Left renal pelvis (tissue), 4 donors: ENCODE measurements at regions not wholly inside any gene's neighbourhood (a gene's known extent, or its start where the extent isn't known, plus 50 kb on each side); places are given as distances from the start of the nearest gene placed in this dataset.
A peak's percentile ranks its signal among the peaks of the same experiment; 100 is the strongest.

Experiments used
- DNase-seq, 4 donors: peaks; one replicate each; pipeline ENCODE4 v3.0.0-alpha.2; 2013; ENCODE audit warnings: low read depth in 4 of 4, low spot score in 3 of 4

DNA sequence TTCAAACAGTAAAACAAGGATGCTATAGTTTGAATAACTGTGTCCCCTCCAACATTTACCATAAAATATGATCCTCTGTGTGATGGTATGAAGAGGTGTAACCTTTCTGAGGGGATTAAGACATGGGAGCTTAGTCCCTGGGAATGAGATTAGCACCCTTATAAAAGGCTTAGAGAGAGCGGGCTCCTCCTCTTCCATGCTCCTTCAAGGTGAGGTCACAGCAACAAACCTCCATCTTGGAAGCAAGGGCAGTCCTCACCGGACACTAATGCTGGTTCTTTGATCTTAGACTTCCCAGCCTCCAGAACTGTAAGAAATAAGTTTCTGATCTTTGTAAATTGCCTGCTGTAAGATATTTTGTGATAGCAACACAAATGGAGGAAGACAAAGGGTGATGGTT, 700.3 kb downstream of the TMEM182 start:
- DNase-seq: no peak

- no peak for DNase-seq
Observed at GRCh38 chr2:103462712-103463111, 700.9 kb downstream of the TMEM182 start.

- DNase-seq: no peak
Observed at GRCh38 chr2:103464831-103465230, 703.0 kb downstream of the TMEM182 start.

GRCh38 chr2:103469800-103470199, 708.0 kb downstream of the TMEM182 start:
- no peak for DNase-seq

- no peak for DNase-seq
Observed at GRCh38 chr2:103484906-103485305, 723.1 kb downstream of the TMEM182 start.

DNA sequence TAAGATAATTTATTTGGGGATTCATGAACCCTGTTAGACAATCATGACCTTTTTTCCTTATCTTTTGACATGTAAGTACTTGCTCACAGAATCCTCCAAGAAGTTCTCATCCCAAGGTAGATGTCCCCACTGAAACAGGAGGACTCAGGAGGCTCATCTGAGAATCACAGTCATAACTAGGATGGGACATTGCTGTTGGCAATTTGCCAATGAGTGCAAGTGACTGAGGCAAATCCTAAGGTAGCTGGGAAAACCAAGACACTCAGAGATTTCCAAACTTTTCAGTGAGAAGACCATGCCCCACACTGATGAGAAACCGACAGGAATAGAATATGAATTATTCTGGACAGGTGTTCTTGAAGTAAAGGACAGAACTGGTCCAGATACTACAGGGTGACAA, 735.0 kb downstream of the TMEM182 start:
- no peak for DNase-seq

- DNase-seq: no peak
Observed at GRCh38 chr2:103506812-103507211, 745.0 kb downstream of the TMEM182 start.

DNA sequence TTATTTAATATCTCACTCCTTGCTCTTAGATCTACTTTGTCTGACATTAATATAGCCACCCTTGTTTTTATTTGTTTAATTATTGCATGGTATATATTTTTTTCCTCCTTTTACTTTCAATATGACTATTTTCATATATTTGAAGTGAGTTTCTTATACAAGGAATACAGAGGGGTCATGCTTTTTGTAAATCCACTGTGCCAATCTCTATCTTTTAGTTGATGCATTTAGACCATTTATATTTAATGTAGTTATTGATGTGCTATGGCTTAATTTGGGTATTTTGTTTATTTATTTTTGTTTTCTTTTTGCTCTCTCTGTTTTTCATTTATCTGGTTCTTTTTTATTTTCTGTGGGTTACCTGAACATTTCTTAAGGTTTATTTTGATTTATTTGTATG, 750.6 kb downstream of the TMEM182 start:
- DNase-seq: no peak

DNA sequence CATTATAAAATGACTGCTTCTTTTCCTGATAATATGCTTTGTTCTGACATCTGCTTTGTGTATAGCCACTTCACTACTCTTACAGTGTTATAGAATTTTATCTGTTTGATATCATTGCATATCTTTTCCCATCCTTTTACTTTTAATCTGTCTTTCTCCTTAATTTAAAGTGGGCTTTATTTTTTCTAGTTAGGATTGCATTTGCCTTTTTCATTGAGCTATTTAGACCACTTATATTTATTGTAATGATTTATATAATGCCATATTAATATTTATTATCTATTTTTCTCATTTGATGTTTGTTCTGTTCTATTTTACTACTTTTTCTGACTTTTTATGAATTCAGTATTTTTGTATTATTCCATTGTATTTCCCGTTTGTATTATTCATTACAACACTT, 758.7 kb downstream of the TMEM182 start:
- no peak for DNase-seq

- DNase-seq: no peak
Observed at GRCh38 chr2:103525756-103526155, 763.9 kb downstream of the TMEM182 start.

- DNase-seq: no peak
Observed at GRCh38 chr2:103526757-103527156, 764.9 kb downstream of the TMEM182 start.

- no peak for DNase-seq
Observed at GRCh38 chr2:103527278-103527677, 765.4 kb downstream of the TMEM182 start.

- no peak for DNase-seq
Observed at GRCh38 chr2:103529798-103530502, 768.1 kb downstream of the TMEM182 start.

DNA sequence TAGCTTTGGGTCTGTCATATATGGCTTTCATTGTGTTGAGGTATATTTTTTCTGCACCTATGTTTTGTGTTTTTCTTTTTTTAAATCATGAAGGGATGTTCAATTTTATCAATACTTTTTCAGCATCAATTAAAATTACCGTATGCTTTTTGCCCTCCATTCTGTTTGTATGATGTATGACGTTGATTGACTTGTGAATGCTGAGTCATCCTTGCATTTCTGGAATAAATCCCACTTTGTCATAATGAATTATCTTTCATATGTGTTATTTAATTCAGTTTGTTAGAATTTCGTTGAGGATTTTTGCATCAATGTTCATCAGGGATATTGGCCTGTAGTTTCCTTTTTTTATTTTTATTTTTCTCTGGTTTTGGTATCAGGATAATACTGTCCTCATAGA, 790.9 kb downstream of the TMEM182 start:
- no peak for DNase-seq

DNA sequence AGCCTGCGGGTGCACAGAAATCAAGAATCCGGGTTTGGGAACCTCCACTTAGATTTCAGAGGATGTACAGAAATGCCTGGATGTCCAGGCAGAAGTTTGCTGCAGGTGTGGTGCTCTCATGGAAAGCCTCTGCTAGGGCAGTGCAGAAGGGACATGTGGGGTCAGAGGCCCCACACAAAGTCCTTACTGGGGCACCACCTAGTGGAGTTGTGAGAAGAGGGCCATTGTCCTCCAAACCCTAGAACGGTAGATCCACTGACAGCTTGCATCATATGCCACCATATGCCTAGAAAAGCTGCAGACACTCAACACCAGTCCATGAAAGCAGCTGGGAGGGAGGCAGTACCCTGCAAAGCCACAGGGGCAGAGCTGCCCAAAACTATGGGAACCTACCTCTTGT, 833.0 kb downstream of the TMEM182 start:
- no peak for DNase-seq

GRCh38 chr2:103605071-103605780, 843.4 kb downstream of the TMEM182 start:
- DNase-seq: no peak

GRCh38 chr2:103615611-103616105, 853.8 kb downstream of the TMEM182 start:
- DNase-seq: no peak

DNA sequence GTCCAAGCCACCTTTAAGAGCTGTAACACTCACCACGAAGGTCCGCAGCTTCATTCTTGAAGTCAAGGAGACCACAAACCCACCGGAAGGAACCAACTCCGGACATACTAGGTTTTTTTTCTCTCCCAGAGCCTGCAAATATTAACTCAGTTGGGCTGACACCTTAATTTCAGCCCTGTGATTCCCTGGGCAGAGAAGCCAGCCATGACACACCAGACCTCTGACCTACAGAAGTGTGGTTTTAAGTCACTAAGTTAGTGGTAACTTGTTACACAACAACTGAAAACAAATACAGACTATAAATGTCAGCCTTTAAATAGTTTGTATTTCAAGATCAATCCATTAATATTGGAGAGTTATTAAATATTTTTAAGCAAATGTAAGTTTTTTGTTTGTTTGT, 855.1 kb downstream of the TMEM182 start:
- no peak for DNase-seq

DNA sequence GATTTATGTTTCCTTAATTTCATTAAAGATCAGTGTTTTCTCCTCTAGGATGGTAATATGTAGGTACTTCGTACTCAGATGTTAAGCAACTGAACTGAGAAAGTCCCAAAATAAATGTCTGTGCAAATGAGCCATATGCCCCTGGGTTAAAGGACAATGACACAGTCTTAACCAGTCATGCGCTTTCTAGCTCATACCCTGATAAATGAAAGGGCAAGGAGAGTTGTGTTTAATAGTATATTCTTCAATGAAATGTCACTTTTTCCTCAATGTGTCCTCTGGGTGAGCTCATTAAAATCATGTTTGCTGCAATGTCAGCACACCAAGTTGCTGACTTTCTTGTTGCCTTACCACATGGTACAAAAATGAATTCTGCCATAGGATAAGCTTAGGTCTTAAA, 856.3 kb downstream of the TMEM182 start:
- DNase-seq: no peak

GRCh38 chr2:103627301-103627700, 865.5 kb downstream of the TMEM182 start:
- no peak for DNase-seq

DNA sequence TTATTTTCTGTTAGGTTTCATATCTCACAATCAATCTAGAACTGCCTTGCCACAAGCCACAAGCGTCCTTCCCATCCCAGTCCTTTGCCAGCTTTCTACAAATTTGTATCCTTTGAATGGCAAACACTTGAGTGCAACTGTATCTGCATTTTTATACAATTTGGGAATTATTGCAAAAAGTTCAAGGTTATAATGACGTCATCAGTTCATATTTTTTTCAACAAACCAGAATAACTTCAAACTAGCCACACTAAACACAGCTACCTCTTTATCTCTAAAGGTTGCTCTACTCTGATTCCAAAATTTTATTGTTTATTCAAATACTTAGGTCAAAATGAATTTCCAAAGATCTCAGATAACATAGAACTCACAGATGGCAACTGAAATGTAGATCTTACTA, 877.1 kb downstream of the TMEM182 start:
- no peak for DNase-seq

GRCh38 chr2:103656558-103656957, 894.7 kb downstream of the TMEM182 start:
- DNase-seq: peak in 1 of 4 donors; percentile 2
